ENCODE measurements at regions not wholly inside any gene's neighbourhood (a gene's known extent, or its start where the extent isn't known, plus 50 kb on each side); places are given as distances from the start of the nearest gene placed in this dataset.

DNA sequence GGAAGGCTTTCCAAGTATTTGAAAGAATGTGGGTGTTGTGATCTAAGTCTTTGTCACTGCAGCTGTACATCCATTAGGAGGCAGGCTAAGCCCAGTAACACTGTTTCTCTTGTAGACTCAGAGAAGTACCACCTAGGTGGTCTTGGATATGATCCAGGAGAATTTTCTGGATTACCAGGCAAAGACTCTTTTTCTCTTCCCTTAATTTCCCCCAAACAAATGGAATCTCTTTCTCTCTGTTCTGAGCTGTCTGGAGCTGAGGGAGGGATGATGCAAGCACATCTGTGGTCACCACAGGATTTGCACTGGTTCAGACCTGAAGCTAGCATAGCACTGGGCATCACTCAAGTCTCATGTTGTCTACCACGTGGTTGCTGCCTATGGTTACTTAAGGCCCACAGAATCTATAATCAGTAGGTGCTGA lies 227.6 kb downstream of the NECTIN3 start:
- no TSS peak for BruUV-seq (replicated peaks)
- ATAC-seq: no peak
- ChIA-PET CTCF (no interaction called here), POLR2A (no interaction called here), RAD21 (ENCODE audit: low non-redundant PET in 1 of 2, low total read pairs in 2 of 2, uncharacterized antibody in 2 of 2, unreplicated experiment in 2 of 2) (no interaction called here)
- H3K36me3 ChIP-seq (ENCODE audit: control insufficient read depth in 1 of 2, insufficient read depth in 2 of 2, low read length in 2 of 2): no peaks in the 10 kb centered on the region
- no peaks in the 10 kb centered on the region for H3K27me3 ChIP-seq (ENCODE audit: insufficient read depth, low read length)
- no peaks in the 10 kb centered on the region for H3K9me3 ChIP-seq (ENCODE audit: control insufficient read depth in 1 of 2, insufficient read depth in 1 of 2, low read depth in 1 of 2, low read length in 2 of 2)
- H3K27ac ChIP-seq (ENCODE audit: low read depth, low read length): no peak overlapping the region
- no peaks in the 10 kb centered on the region for H3K79me2 ChIP-seq (ENCODE audit: insufficient read depth, low read length)
- H3K4me3 ChIP-seq (replicated peaks in 1 of 2; ENCODE audit: low read depth in 1 of 2, low read length in 2 of 2): no peak overlapping the region
- no peaks in the 10 kb centered on the region for H3K4me1 ChIP-seq (ENCODE audit: control insufficient read depth in 1 of 2, insufficient read depth in 2 of 2, low read length in 2 of 2)
- no peak overlapping the region for H3K4me2 ChIP-seq (ENCODE audit: low read length)
- H3K9me2 ChIP-seq (ENCODE audit: insufficient read depth): no peaks in the 10 kb centered on the region
- intact Hi-C loops (cut with micrococcal nuclease): no loop called here
- no peak for DNase-seq (ENCODE audit: low read depth, low spot score)
- no peak overlapping the region for H2AFZ ChIP-seq (ENCODE audit: low read depth, low read length, poor library complexity, severe bottlenecking)
- no peaks in the 10 kb centered on the region for H4K20me1 ChIP-seq (ENCODE audit: insufficient read depth)
- no peak overlapping the region for H3K9ac ChIP-seq (ENCODE audit: low read length)
- TF ChIP-seq RAD21 (IDR thresholded peaks at IDR 0.05; ENCODE audit: low read depth): peak; percentile 46
- TF ChIP-seq, protein P1, sequence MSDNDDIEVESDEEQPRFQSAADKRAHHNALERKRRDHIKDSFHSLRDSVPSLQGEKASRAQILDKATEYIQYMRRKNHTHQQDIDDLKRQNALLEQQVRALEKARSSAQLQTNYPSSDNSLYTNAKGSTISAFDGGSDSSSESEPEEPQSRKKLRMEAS (IDR thresholded peaks at IDR 0.05): no peak
- TF ChIP-seq, protein P2, sequence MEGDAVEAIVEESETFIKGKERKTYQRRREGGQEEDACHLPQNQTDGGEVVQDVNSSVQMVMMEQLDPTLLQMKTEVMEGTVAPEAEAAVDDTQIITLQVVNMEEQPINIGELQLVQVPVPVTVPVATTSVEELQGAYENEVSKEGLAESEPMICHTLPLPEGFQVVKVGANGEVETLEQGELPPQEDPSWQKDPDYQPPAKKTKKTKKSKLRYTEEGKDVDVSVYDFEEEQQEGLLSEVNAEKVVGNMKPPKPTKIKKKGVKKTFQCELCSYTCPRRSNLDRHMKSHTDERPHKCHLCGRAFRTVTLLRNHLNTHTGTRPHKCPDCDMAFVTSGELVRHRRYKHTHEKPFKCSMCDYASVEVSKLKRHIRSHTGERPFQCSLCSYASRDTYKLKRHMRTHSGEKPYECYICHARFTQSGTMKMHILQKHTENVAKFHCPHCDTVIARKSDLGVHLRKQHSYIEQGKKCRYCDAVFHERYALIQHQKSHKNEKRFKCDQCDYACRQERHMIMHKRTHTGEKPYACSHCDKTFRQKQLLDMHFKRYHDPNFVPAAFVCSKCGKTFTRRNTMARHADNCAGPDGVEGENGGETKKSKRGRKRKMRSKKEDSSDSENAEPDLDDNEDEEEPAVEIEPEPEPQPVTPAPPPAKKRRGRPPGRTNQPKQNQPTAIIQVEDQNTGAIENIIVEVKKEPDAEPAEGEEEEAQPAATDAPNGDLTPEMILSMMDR (IDR thresholded peaks at IDR 0.05 in 2 of 3, conservative IDR thresholded peaks at IDR 0.05 in 1 of 3; ENCODE audit: borderline replicate concordance in 1 of 3, insufficient read depth in 1 of 3, low read depth in 2 of 3, low read length in 2 of 3): peak in 1 of 3 experiments; percentile 17; a peak in 2 of 6 replicates

DNA sequence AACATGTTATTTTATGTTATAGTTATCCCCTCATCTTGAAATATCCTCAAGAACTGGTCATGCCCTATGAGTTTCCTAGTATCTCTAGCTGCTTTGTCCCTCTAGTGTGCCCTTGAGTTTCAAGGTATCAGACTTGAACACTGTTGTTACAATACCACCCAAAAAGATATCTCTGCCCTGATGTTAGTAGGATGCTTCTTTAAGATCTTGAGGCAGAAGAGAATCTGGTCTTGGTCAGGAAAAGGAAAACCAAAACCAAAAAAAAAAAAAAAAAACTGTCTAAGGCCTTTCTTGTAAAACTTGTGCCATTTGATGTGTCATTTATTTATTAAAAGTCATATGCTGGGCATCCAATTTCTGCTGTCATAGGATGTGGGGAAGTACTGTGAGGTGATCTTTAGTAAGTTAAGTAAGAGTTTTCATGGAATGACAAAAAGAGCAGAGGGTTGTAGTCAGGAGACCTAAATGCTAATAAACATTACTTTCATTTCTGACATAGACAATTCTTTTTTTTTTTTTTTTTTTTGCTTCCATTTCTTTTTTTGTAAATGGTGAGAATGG lies 229.7 kb downstream of the NECTIN3 start:
- RAD21 ChIA-PET (ENCODE audit: low non-redundant PET in 1 of 2, low total read pairs in 2 of 2, uncharacterized antibody in 2 of 2, unreplicated experiment in 2 of 2): no interaction called here

More for the DNA sequence above, 229.7 kb downstream of the NECTIN3 start:
- Histone ChIP-seq H4K20me1 (ENCODE audit: insufficient read depth) (no peaks in the 10 kb centered on the region), H3K27me3 (ENCODE audit: insufficient read depth, low read length) (no peaks in the 10 kb centered on the region), H3K27ac (ENCODE audit: low read depth, low read length) (no peak overlapping the region), H3K79me2 (ENCODE audit: insufficient read depth, low read length) (no peaks in the 10 kb centered on the region), H2AFZ (ENCODE audit: low read depth, low read length, poor library complexity, severe bottlenecking) (no peak overlapping the region), H3K4me2 (ENCODE audit: low read length) (no peak overlapping the region), H3K4me1 (ENCODE audit: control insufficient read depth in 1 of 2, insufficient read depth in 2 of 2, low read length in 2 of 2) (no peaks in the 10 kb centered on the region), H3K9me3 (ENCODE audit: control insufficient read depth in 1 of 2, insufficient read depth in 1 of 2, low read depth in 1 of 2, low read length in 2 of 2) (no peaks in the 10 kb centered on the region), H3K36me3 (ENCODE audit: control insufficient read depth in 1 of 2, insufficient read depth in 2 of 2, low read length in 2 of 2) (no peaks in the 10 kb centered on the region), H3K9me2 (ENCODE audit: insufficient read depth) (no peaks in the 10 kb centered on the region), H3K4me3 (replicated peaks in 1 of 2; ENCODE audit: low read depth in 1 of 2, low read length in 2 of 2) (no peak overlapping the region), H3K9ac (ENCODE audit: low read length) (no peak overlapping the region)
- CTCF ChIA-PET: no interaction called here
- DNase-seq (ENCODE audit: low read depth, low spot score): no peak
- no TSS peak for BruUV-seq (replicated peaks)
- POLR2A ChIA-PET: no interaction called here
- intact Hi-C loops (cut with micrococcal nuclease): no loop called here
- ATAC-seq: no peak
- TF ChIP-seq RAD21 (IDR thresholded peaks at IDR 0.05; ENCODE audit: low read depth) (no peak), SP1 (IDR thresholded peaks at IDR 0.05; ENCODE audit: low read depth) (no peak), JUND (IDR thresholded peaks at IDR 0.05) (no peak), CEBPB (IDR thresholded peaks at IDR 0.05; ENCODE audit: low read depth) (no peak), SIN3A (IDR thresholded peaks at IDR 0.05; ENCODE audit: low read depth) (no peak), SRF (IDR thresholded peaks at IDR 0.05; ENCODE audit: low read depth) (no peak), FOSL1 (IDR thresholded peaks at IDR 0.05; ENCODE audit: low read depth) (no peak), ZFX (IDR thresholded peaks at IDR 0.05) (no peak), ZNF274 (IDR thresholded peaks at IDR 0.05; ENCODE audit: low read depth, low read length) (no peak)
- TF ChIP-seq, protein P1 (IDR thresholded peaks at IDR 0.05): no peak

Measured in HCT116 (cell line).